HEK293 (cell line): ENCODE measurements at regions not wholly inside any gene's neighbourhood (a gene's known extent, or its start where the extent isn't known, plus 50 kb on each side); places are given as distances from the start of the nearest gene placed in this dataset.

ENCODE experiments used
- CTCF ChIA-PET: fragments of 350-600 bp; formaldehyde crosslinking; extraction: SDS; loops from one replicate; lab custom pipeline; 2021; ENCODE audit warnings: antibody characterized with exemption; lab: Yijun Ruan, JAX
- POLR2A ChIA-PET: fragments of 300-600 bp; formaldehyde crosslinking; extraction: SDS; loops from one replicate; lab custom pipeline; 2020; ENCODE audit warnings: antibody characterized with exemption, inconsistent platforms; lab: Yijun Ruan, JAX
- H3K27ac ChIP-seq: fragments of 200-500 bp; sonication (Bioruptor generic); 2 replicates; pipeline ENCODE4 v1.5.1; 2014; ENCODE audit warnings: low read depth, low read length, control low read depth, inconsistent platforms; ENCODE audit errors: extremely low read depth
- H3K36me3 ChIP-seq, 2 experiments: fragments of 200-500 bp in 1 of 2; sonication (Bioruptor generic) in 1 of 2; 1 replicate in 1 of 2; 2 replicates in 1 of 2; pipeline ENCODE4 v1.5.1; 2014 to 2017; ENCODE audit warnings: inconsistent platforms in 2 of 2, low read length in 2 of 2; ENCODE audit not compliant: control insufficient read depth in 2 of 2, insufficient read depth in 1 of 2
- H3K4me1 ChIP-seq: fragments of 200-500 bp; sonication (Bioruptor generic); 2 replicates; pipeline ENCODE4 v1.5.1; 2014; ENCODE audit warnings: mild to moderate bottlenecking, low read length, inconsistent platforms; ENCODE audit not compliant: control insufficient read depth, insufficient read depth
- H3K4me3 ChIP-seq: 2 replicates; pipeline ENCODE4 v1.5.1; 2011; ENCODE audit warnings: low read depth, mild to moderate bottlenecking, control low read depth, low read length, moderate library complexity
- H3K9me3 ChIP-seq: fragments of 200-500 bp; sonication (Bioruptor generic); 2 replicates; pipeline ENCODE4 v1.5.1; 2014; ENCODE audit warnings: low read depth, low read length, inconsistent platforms; ENCODE audit not compliant: control insufficient read depth, insufficient read depth
- BCL11A ChIP-seq: fragments of 450-650 bp; formaldehyde crosslinking; IDR thresholded peaks from 2 replicates; pipeline ENCODE4 v1.5.1; 2016; ENCODE audit warnings: low read depth, missing biosample characterization, missing genetic modification characterization
- FEZF1 ChIP-seq: fragments of 450-650 bp; formaldehyde crosslinking; IDR thresholded peaks from 2 replicates; pipeline ENCODE4 v1.5.1; 2016; ENCODE audit warnings: missing biosample characterization, missing genetic modification characterization
- GFI1B ChIP-seq: fragments of 450-650 bp; formaldehyde crosslinking; IDR thresholded peaks from 2 replicates; pipeline ENCODE4 v1.5.1; 2016; ENCODE audit warnings: missing biosample characterization, missing genetic modification characterization
- KLF10 ChIP-seq: fragments of 450-650 bp; IDR thresholded peaks from 2 replicates; pipeline ENCODE4 v1.5.1; 2018; ENCODE audit warnings: missing biosample characterization, mild to moderate bottlenecking, missing genetic modification characterization
- OVOL3 ChIP-seq: fragments of 450-650 bp; formaldehyde crosslinking; IDR thresholded peaks from 2 replicates; pipeline ENCODE4 v1.5.1; 2016; ENCODE audit warnings: missing biosample characterization, missing genetic modification characterization
- REPIN1 ChIP-seq: fragments of 450-650 bp; formaldehyde crosslinking; IDR thresholded peaks from 2 replicates; pipeline ENCODE4 v1.5.1; 2017; ENCODE audit warnings: missing biosample characterization, missing genetic modification characterization, low read depth
- SETDB1 ChIP-seq: IDR thresholded peaks from one replicate; pipeline ENCODE4 v1.6.1; 2017; ENCODE audit warnings: mild to moderate bottlenecking, low read length, moderate library complexity, mixed read lengths; ENCODE audit not compliant: insufficient read length
- TRIM28 ChIP-seq: IDR thresholded peaks from 2 replicates; pipeline ENCODE4 v1.6.1; 2011; ENCODE audit warnings: low read length, control low read depth, borderline replicate concordance
- ZNF155 ChIP-seq: fragments of 450-650 bp; formaldehyde crosslinking; IDR thresholded peaks from 2 replicates; pipeline ENCODE4 v1.5.1; 2016; ENCODE audit warnings: missing biosample characterization, missing genetic modification characterization
- ZNF202 ChIP-seq: fragments of 450-650 bp; formaldehyde crosslinking; IDR thresholded peaks from 2 replicates; pipeline ENCODE4 v1.5.1; 2016; ENCODE audit warnings: missing biosample characterization, missing genetic modification characterization, borderline replicate concordance
- ZNF24 ChIP-seq: fragments of 450-650 bp; formaldehyde crosslinking; IDR thresholded peaks from 2 replicates; pipeline ENCODE4 v1.5.1; 2016; ENCODE audit warnings: missing biosample characterization, missing genetic modification characterization
- ZNF266 ChIP-seq: fragments of 450-650 bp; formaldehyde crosslinking; IDR thresholded peaks from 2 replicates; pipeline ENCODE4 v1.5.1; 2016; ENCODE audit warnings: missing biosample characterization, missing genetic modification characterization, low read depth
- ZNF560 ChIP-seq: fragments of 450-650 bp; formaldehyde crosslinking; IDR thresholded peaks from 2 replicates; pipeline ENCODE4 v1.5.1; 2017; ENCODE audit warnings: missing biosample characterization, missing genetic modification characterization, borderline replicate concordance
- ZNF624 ChIP-seq: fragments of 450-650 bp; formaldehyde crosslinking; IDR thresholded peaks from 2 replicates; pipeline ENCODE4 v1.5.1; 2017; ENCODE audit warnings: missing biosample characterization, missing genetic modification characterization
- ZNF664 ChIP-seq: fragments of 450-650 bp; formaldehyde crosslinking; IDR thresholded peaks from 2 replicates; pipeline ENCODE4 v1.5.1; 2016; ENCODE audit warnings: missing biosample characterization, missing genetic modification characterization
- TF ChIP-seq, protein P1 (sequence below): fragments of 450-650 bp; formaldehyde crosslinking; IDR thresholded peaks from 2 replicates; pipeline ENCODE4 v1.5.1; 2016; ENCODE audit warnings: missing biosample characterization, missing genetic modification characterization
- TF ChIP-seq, protein P2 (sequence below): fragments of 450-650 bp; formaldehyde crosslinking; IDR thresholded peaks from 2 replicates; pipeline ENCODE4 v1.5.1; 2016; ENCODE audit warnings: missing biosample characterization, missing genetic modification characterization
- TF ChIP-seq, protein P3 (sequence below): fragments of 450-650 bp; formaldehyde crosslinking; IDR thresholded peaks from 2 replicates; pipeline ENCODE4 v1.5.1; 2016; ENCODE audit warnings: missing biosample characterization, missing genetic modification characterization, low read depth
- TF ChIP-seq, protein P4 (sequence below): fragments of 450-650 bp; formaldehyde crosslinking; IDR thresholded peaks from 2 replicates; pipeline ENCODE4 v1.5.1; 2016; ENCODE audit warnings: missing biosample characterization, missing genetic modification characterization
- TF ChIP-seq, protein P5 (sequence below): fragments of 450-650 bp; formaldehyde crosslinking; IDR thresholded peaks from 2 replicates; pipeline ENCODE4 v1.5.1; 2016; ENCODE audit warnings: missing biosample characterization, missing genetic modification characterization
- TF ChIP-seq, protein P6 (sequence below): fragments of 450-650 bp; formaldehyde crosslinking; IDR thresholded peaks from 2 replicates; pipeline ENCODE4 v1.5.1; 2016; ENCODE audit warnings: missing biosample characterization, missing genetic modification characterization

DNA sequence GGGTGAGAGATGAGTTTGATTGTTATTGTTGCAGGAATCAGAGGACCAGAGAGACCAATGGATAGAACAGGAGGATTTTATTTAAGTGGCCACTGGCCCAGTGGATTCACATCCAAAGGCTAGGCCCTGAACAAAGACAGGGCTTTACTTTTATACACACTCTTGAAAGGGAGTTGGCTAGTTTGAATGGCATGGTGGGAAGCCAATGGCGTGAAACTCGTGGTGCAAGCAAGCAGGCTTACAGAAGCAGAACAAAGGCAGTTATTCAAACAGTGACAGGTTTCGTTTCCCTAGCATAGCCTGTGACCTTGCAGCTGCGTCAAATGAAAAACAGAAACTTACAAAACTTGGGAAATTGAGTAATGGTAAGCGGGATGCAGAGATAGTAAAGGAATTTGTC is 110.2 kb upstream of the PRDX4 start:
- POLR2A ChIA-PET, result no interaction called here

DNA sequence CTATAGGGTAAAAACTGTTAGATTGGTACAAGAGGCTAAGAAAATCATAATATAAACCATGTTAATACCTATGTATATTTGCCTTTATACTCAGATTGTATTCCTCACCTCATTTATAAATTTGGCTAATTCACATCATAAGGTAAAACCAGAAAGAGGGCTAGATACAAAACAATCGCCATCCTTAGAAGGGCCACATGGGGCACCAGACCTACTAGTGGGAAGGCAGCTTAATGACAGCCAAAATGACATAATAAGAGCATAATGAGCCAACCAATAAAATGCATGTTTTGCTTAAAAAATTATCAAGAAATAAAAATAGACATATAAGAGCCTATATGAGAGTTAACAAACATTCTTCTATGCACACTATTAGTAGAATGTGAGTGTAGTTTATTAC is 107.3 kb upstream of the PRDX4 start:
- H3K27ac ChIP-seq, result no peak overlapping the region
- POLR2A ChIA-PET, result no interaction called here

More for the DNA sequence above, 110.2 kb upstream of the PRDX4 start:
- CTCF ChIA-PET, result interaction anchor here (0.6 to 1.5 kb wide), 3 partner anchors 48 to 549 kb away, joined by 3 to 5 read pairs (median 4); no protein-coding TSS in a partner anchor
- no peaks in the 10 kb centered on the region for H3K36me3 ChIP-seq
- no peaks in the 10 kb centered on the region for H3K9me3 ChIP-seq
- peaks cover 4% of the 10 kb centered on the region; the same call in 1 of the 2 replicates for H3K4me1 ChIP-seq
- TF ChIP-seq, protein P1, sequence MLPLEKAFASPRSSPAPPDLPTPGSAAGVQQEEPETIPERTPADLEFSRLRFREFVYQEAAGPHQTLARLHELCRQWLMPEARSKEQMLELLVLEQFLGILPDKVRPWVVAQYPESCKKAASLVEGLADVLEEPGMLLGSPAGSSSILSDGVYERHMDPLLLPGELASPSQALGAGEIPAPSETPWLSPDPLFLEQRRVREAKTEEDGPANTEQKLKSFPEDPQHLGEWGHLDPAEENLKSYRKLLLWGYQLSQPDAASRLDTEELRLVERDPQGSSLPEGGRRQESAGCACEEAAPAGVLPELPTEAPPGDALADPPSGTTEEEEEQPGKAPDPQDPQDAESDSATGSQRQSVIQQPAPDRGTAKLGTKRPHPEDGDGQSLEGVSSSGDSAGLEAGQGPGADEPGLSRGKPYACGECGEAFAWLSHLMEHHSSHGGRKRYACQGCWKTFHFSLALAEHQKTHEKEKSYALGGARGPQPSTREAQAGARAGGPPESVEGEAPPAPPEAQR, result no peak
- TF ChIP-seq KLF10 (no peak), SETDB1 (peak; percentile 72), ZNF664 (tag by site-specific recombination) (no peak), FEZF1 (tag by site-specific recombination) (no peak), TRIM28 (peak; percentile 54; the same call in 1 of the 2 replicates), ZNF266 (tag by site-specific recombination) (no peak), ZNF624 (no peak)
- TF ChIP-seq, protein P2, sequence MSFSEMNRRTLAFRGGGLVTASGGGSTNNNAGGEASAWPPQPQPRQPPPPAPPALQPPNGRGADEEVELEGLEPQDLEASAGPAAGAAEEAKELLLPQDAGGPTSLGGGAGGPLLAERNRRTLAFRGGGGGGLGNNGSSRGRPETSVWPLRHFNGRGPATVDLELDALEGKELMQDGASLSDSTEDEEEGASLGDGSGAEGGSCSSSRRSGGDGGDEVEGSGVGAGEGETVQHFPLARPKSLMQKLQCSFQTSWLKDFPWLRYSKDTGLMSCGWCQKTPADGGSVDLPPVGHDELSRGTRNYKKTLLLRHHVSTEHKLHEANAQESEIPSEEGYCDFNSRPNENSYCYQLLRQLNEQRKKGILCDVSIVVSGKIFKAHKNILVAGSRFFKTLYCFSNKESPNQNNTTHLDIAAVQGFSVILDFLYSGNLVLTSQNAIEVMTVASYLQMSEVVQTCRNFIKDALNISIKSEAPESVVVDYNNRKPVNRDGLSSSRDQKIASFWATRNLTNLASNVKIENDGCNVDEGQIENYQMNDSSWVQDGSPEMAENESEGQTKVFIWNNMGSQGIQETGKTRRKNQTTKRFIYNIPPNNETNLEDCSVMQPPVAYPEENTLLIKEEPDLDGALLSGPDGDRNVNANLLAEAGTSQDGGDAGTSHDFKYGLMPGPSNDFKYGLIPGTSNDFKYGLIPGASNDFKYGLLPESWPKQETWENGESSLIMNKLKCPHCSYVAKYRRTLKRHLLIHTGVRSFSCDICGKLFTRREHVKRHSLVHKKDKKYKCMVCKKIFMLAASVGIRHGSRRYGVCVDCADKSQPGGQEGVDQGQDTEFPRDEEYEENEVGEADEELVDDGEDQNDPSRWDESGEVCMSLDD (tag by site-specific recombination), result no peak
- TF ChIP-seq, all 188 proteins: peak for 2
- Histone ChIP-seq H3K4me3 (no peak overlapping the region), H3K27ac (no peak overlapping the region)

DNA sequence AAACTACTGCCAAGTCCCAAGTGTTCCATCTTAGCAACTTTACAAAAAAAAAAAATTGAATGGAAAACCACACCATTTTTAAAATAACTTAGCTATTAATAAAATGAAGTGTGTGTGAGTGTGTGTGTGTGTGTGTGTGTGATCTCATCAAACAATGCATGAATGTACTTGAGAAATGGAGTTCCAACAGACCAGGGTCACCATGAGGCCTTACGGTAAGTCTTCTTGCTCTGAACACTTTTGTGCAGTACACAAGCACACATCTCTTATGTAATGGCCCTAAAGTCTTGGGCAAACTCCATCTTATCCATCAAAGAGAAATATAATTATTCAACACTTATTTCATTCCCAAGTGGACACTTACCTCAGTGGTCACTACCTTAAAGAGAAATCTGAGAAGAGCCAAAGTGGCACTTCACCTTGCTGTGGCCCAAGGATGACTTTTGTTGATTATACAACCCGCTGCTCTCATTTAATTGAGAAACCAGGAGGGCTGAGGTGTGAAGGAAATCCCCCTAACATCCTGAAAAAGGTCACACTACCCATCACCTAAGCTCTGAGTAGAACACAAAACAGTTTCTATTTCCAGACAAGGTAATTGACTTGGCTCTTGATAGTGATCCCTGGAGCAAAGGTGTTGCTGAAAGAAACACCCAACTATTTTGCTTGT is 96.5 kb upstream of the PRDX4 start:
- H3K4me1 ChIP-seq, result no peaks in the 10 kb centered on the region
- ChIA-PET POLR2A (no interaction called here), CTCF (interaction anchor here (0.6 to 1.3 kb wide), 2 partner anchors 11 to 17 kb away, joined by 3 read pairs; no protein-coding TSS in a partner anchor)
- no peaks in the 10 kb centered on the region for H3K36me3 ChIP-seq
- H3K9me3 ChIP-seq, result no peaks in the 10 kb centered on the region; the same call in 1 of the 2 replicates
- no peak overlapping the region for H3K27ac ChIP-seq
- no peak overlapping the region for H3K4me3 ChIP-seq
- TF ChIP-seq OVOL3 (tag by site-specific recombination) (no peak), ZNF24 (tag by site-specific recombination) (no peak), ZNF202 (no peak), ZNF560 (tag by site-specific recombination) (no peak)
- TF ChIP-seq, protein P3, sequence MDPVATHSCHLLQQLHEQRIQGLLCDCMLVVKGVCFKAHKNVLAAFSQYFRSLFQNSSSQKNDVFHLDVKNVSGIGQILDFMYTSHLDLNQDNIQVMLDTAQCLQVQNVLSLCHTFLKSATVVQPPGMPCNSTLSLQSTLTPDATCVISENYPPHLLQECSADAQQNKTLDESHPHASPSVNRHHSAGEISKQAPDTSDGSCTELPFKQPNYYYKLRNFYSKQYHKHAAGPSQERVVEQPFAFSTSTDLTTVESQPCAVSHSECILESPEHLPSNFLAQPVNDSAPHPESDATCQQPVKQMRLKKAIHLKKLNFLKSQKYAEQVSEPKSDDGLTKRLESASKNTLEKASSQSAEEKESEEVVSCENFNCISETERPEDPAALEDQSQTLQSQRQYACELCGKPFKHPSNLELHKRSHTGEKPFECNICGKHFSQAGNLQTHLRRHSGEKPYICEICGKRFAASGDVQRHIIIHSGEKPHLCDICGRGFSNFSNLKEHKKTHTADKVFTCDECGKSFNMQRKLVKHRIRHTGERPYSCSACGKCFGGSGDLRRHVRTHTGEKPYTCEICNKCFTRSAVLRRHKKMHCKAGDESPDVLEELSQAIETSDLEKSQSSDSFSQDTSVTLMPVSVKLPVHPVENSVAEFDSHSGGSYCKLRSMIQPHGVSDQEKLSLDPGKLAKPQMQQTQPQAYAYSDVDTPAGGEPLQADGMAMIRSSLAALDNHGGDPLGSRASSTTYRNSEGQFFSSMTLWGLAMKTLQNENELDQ, result no peak
- TF ChIP-seq, protein P4, sequence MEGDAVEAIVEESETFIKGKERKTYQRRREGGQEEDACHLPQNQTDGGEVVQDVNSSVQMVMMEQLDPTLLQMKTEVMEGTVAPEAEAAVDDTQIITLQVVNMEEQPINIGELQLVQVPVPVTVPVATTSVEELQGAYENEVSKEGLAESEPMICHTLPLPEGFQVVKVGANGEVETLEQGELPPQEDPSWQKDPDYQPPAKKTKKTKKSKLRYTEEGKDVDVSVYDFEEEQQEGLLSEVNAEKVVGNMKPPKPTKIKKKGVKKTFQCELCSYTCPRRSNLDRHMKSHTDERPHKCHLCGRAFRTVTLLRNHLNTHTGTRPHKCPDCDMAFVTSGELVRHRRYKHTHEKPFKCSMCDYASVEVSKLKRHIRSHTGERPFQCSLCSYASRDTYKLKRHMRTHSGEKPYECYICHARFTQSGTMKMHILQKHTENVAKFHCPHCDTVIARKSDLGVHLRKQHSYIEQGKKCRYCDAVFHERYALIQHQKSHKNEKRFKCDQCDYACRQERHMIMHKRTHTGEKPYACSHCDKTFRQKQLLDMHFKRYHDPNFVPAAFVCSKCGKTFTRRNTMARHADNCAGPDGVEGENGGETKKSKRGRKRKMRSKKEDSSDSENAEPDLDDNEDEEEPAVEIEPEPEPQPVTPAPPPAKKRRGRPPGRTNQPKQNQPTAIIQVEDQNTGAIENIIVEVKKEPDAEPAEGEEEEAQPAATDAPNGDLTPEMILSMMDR (tag by site-specific recombination), result no peak
- TF ChIP-seq, protein P5, sequence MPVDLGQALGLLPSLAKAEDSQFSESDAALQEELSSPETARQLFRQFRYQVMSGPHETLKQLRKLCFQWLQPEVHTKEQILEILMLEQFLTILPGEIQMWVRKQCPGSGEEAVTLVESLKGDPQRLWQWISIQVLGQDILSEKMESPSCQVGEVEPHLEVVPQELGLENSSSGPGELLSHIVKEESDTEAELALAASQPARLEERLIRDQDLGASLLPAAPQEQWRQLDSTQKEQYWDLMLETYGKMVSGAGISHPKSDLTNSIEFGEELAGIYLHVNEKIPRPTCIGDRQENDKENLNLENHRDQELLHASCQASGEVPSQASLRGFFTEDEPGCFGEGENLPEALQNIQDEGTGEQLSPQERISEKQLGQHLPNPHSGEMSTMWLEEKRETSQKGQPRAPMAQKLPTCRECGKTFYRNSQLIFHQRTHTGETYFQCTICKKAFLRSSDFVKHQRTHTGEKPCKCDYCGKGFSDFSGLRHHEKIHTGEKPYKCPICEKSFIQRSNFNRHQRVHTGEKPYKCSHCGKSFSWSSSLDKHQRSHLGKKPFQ (tag by site-specific recombination), result no peak

More for the DNA sequence above, 107.3 kb upstream of the PRDX4 start:
- no peaks in the 10 kb centered on the region for H3K36me3 ChIP-seq
- CTCF ChIA-PET, result interaction anchor here (0.7 to 1.3 kb wide), 2 partner anchors 9 to 26 kb away, joined by 3 to 5 read pairs; no protein-coding TSS in a partner anchor
- H3K9me3 ChIP-seq, result no peaks in the 10 kb centered on the region
- no peak overlapping the region for H3K4me3 ChIP-seq
- TF ChIP-seq ZNF155, result no peak
- TF ChIP-seq REPIN1 (tag by site-specific recombination), result no peak
- no peak for TF ChIP-seq GFI1B (tag by site-specific recombination)
- no peak for TF ChIP-seq ZNF664 (tag by site-specific recombination)
- TF ChIP-seq BCL11A (tag by site-specific recombination), result no peak
- TF ChIP-seq, protein P6, sequence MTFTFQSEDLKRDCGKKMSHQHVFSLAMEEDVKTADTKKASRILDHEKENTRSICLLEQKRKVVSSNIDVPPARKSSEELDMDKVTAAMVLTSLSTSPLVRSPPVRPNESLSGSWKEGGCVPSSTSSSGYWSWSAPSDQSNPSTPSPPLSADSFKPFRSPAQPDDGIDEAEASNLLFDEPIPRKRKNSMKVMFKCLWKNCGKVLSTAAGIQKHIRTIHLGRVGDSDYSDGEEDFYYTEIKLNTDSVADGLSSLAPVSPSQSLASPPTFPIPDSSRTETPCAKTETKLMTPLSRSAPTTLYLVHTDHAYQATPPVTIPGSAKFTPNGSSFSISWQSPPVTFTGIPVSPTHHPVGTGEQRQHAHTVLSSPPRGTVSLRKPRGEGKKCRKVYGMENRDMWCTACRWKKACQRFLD (tag by site-specific recombination), result no peak
- no peaks in the 10 kb centered on the region for H3K4me1 ChIP-seq
